HG03196 (cell line): ENCODE measurements at regions not wholly inside any gene's neighbourhood (a gene's known extent, or its start where the extent isn't known, plus 50 kb on each side); places are given as distances from the start of the nearest gene placed in this dataset.

Experiments used
- ATAC-seq: cut with Tn5 transposase; IDR thresholded peaks from one replicate; pipeline ENCODE4 v1.9.1; 2021; ENCODE audit not compliant: unreplicated experiment

DNA sequence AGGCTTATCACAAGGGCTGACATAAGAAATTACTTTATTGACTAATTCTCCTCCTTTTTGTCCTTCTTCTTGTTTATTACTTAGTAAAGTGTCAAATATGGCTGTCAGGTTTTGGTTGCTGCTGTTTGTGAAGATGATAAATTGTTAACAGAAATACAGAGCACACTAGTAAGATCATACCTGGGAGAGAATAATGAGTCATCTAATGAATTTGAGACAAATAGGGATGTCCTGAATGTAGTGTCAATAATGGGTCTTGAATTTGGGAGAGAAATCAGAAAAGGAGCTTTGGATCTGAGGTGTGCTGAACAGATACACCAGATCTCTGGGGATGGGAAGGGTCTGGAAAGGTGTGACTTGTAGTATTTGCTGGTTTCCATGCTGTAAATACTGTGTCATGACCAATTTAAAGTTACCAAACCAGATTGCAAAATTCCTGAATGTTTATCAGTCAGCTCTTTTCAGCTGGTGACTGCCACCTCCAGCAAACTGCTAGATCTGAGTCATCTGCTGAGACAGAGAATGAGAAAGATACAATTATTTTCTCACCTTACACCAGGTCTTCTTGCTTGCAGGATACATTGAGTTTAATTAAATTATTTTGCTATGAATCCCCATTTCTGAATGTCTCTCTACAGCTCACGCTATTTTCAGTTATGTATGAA lies 76.7 kb upstream of the SATB1 start:
- no peak for ATAC-seq

DNA sequence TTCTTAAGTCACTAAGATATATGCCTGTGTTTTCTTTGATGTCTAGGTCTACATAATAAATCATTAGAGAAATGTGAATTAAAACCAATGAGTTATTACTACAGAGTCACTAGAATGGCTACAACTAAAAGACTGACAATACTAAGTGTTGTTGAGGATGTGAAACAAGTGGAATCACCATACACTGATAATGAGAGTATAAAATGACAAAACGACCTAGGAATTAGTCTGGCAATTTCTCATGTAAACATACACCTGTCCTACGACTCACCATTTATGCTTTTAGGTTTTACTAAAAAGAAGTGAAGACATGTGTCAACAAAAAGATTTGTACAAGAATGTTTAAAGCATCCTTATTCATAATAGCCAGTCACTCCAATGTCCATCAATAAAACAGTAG lies 75.2 kb upstream of the SATB1 start:
- no peak for ATAC-seq

DNA sequence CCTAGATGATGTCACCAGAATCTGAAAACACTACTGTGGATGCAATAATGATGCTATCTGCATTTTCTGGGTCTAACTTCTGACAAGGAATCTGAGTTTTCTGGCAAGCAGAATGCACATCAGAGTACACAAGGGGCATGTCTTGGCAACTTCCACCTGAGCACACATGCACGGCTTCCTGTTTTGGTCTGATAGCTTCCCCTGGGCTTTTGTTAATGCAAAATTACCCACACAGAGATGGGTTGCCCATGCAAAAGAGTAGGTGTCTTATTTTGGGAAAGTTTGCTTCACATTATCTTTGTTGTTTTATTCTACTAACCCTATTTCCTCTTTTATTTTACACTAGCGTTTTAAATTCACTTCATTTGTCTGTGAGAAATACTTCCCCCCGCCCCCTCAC lies 74.2 kb upstream of the SATB1 start:
- ATAC-seq, result peak; percentile 97

DNA sequence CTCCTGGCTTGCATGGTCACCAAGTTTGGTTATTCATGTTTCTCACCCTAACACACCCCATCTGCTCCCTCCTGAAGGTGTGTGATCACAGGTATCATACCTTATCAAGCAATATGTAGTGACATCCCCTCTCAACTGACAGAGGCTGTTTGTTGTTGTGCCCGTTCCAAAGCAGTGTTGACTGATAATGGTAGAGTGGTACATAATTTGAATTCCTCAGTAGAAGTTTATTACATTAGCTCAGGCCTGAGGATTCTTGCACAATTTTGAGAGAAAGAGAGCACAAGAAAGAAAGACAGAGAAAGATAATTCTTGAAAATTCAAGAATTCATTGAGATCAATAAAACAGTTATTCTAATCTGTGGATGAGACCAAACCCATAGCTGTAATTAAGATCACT lies 69.1 kb upstream of the SATB1 start:
- ATAC-seq, result no peak

DNA sequence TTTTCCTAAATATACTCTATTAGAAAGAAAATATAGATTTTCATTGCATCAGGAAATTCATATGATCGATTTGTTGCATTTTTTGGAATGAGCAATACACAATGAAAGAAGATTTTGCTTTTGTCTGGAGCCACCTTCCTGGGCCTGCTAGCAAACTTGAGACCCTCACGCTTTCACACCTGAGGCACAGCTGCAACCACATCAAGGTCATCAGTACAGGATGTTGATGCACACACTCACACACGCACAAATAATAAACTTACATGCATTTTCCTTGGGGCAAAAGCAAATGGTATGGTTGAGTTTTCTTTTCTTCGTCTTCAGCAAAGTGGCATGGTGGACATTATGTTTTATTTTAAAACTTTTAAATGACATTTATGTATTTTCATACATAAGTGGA lies 64.8 kb upstream of the SATB1 start:
- ATAC-seq, result no peak

DNA sequence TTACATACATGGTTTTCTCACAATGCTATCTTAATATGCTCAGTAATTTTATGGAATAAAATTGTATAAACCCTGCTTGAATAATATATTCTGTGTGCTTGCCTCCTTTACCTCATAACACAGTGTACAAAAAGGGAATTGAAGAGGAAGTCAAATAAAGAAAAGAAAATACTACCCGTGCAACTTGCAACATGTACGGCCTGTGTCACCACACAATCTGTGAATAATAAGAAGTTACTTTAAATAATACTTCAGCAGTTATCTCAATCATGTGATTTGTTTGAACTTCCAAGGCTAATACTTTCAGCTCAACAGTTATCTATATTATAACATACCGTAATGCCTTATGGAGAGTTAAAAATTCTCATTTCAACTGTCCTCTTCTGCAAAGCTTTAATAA lies 58.1 kb upstream of the SATB1 start:
- no peak for ATAC-seq

DNA sequence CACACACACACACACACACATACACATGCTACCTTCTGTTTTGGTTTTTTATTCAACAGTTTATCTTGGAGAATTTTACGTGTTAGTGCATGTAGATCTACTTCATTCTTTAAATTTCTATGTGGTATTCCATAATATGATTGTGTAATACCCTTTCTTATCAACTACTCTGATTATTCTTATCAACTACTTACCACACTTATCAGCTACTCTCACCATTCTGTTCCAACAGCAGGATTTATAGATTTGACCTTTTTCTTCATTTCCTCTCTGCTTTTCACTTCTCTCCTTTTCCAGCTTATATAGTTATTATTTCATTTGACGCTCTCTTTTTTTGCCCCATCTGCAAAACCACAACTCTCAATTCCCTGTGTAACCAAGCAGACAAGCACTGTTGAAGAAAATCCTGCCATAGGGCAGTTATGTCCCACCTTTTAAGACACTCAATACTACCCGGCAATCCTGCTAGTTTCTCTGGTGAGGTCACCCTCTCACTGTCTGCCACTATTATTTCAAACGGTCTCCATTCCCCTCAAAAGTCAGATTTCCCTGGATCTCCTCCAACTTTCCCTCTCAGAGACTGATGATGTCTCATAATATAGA lies 56.9 kb upstream of the SATB1 start:
- ATAC-seq, result no peak

DNA sequence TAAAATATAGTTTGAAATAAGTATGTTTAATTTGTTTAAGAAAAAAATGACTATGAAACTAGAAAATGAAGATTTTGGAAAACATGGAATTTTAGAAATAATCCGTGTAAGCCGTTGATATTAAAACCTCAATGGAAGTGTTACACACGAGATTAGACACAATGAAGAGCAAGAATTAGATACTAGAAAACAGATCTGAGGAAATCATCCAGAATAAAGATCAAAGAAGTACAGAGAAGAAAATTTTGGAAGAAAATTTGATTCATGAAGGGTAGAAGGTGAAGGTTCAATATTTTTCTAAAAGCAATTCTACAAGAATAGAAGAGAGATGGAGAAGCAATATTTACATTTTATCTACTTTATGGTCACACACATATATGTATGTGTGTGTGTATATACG lies 52.5 kb upstream of the SATB1 start:
- no peak for ATAC-seq
